ENCODE measurements at regions not wholly inside any gene's neighbourhood (a gene's known extent, or its start where the extent isn't known, plus 50 kb on each side); places are given as distances from the start of the nearest gene placed in this dataset.

DNA sequence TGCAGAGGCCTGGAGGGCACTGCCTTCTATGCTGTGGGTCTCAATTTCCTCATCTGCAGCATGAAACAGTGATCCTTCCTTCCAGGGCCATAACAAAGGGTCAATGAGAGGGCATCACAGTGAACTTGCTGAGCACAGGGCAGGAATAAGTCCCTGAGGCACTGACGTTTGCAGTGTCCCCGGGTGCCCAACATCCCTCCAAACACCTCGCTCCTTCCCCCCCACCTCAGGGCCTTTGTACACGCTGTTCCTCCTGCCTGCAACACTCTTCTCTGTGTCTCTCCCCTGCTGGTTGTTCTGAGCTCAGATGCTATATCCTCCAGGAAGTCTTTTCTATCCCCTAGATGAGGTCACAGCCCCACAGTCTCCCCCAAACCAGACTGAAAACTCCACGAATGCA is 59.7 kb upstream of the TCF20 start:
- no peak for DNase-seq

DNA sequence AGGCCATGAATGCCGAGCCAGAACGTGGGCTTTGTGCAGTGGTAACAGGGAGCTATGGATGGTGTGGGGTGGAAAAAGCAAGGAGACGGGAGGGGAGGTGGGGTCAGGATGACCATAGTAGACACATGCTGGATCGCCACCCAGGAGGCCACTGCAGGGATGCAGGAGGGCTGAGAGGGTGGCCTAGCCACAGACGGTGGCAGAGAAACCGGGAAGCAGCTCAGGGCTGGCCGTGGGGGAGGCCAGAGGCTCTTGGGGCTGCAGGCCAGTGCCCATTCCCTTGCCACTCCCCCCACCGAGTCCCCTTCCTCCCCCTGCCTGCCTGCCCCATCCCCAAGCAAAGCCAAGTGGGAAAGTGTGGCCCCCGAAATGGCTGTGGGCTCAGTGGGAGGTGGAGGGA is 59.1 kb upstream of the TCF20 start:
- no peak for DNase-seq

DNA sequence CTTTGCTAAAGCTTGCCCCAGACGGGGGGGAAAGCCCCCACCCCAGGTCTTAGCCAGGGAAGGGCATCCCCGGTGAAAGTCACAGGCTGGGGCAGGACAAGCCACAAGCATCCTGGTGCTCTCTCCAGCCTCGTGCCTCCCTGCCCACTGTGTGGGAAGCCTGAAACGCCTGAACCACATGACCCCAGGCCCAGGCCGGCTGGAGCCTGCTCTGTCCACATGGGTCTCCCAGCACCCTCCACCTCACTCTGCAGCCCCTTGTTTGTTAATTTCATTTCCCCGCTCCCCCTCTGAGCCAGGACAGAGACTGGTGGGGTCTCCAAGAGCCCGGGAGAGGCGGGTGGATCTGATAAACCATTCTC is 58.3 kb upstream of the TCF20 start:
- DNase-seq: no peak

DNA sequence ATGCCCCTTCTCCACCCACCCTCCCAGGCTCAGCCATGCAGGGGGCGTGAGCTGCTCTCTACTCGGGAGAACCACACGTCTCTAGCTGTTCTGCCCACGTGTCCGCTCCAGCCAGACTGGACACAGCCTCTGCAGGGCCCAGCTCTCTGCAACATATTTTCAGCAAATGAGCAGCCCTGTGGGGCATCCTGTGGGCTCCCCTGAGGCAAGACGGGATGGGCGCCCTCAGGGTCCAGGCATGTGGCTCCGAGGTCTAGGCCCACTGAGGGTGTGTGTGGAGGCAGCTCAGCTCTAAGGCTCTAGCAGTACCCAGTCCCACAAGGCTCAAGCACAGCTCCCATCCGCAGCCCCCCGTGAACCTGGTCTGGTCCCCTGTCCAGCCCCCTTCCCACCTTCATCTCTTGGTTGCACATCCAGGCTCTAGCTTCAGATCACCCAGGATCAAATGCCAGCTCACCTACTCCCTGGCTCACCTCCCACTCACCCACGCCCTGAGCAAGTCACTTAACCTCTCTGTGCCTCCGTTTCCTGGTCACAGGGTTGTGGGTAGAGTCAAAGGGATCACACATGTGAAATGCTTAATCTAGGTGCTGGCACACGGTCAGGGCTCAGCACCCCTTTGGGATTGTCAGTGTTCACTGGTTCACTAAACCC is 57.8 kb upstream of the TCF20 start:
- DNase-seq: no peak

DNA sequence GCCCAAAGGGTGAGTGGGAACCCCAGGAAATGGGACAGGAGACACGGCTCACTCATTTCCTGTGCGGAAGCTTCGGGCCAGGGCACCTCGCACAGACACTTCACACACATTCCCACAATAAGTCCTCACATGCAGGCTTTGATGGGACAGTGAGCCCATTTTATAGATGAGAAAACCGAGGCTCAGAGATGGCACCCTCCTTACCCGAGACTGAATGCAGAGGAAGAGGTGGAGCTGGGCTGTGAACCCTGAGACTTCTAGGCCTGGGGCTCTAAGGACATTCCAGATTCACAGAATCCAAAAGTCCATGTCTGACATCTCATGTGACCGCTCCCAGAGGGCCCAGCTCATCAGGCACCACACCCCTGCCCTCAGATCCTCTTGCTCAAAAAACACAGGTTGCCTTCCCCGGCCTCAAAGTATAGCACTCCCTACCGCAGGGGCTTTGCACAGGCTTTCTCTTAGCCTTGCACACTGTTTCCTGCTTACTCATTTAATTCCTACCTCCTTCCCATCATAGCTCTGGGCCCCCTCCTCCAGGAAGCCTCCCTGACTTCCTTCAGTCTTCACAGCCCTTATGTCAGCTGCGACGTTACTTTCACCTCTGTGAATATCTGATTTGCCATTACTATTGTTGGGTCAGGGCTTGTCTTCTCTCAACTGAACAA is 57.1 kb upstream of the TCF20 start:
- DNase-seq: no peak

DNA sequence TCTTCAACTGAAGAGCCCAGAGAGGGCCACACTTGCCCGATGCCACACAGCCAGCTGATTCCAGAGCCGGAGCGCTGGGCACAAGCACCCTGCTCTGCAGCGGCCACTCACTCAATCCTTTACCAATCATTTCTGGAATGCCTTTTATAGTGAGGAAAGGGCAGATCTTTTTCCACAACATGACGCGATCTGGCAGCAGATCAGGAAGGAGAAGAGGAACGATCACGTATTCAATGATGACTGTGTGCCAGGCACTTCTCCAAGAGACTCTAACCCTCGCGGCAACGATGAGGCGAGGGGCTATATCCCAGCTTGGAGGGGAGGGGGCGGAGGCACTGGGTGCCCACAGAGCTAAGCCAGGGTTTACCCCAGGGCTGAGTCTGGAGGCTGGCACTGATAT is 56.3 kb upstream of the TCF20 start:
- no peak for DNase-seq

DNA sequence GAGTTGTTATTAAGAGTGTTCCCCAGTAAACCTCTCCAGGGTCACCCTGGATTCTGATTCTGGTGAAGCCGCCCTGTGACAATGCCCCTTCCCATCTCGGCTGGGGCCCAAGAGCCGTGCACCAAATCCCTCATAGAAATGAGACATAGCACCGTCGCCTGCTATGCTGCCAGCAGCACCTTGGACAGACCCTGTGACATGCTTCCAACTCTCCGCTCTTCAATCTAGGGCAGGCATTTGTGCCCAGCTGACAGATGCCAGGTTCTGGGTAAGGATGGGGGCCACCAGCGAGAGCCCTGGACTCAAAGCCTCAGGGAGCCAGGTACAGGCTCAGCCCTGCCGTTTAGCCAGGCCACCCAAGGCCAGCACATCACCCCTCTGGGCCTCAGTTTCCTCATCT is 55.8 kb upstream of the TCF20 start:
- DNase-seq: no peak

DNA sequence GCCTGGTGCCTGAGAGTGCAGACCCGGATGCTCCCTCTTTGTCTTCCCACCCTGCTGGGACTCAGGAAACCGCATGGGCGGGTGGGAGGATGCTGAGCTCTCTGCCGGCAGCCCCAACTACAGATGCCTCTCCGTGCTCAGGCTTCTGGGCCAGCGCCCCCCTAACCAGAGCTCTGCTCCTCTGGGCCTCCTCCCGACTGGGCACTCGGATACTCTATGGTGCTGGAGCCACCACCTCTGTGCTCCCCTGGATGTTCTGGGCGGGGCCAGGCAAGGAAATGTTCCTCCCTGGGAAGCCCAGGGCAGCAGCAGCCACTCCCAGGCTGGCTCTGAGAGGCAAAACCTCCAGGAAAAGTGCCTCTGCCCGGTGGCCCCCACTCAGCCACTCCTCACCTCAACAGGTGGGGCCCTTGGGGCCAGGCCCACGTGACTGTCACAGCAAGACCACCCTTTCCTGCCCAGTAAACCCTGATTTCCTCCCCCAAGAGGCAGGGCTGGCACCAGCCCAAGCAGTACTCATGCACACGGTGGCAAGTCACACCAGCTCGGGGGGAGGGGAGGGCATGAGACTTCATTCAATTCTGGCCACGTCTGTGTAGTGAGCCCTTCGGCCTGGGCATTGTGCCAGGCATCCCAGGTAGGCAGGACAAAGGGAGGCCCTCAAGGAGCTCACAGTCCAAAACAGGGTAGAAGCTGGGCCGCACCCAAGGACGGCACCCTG is 54.7 kb upstream of the TCF20 start:
- no peak for DNase-seq

DNA sequence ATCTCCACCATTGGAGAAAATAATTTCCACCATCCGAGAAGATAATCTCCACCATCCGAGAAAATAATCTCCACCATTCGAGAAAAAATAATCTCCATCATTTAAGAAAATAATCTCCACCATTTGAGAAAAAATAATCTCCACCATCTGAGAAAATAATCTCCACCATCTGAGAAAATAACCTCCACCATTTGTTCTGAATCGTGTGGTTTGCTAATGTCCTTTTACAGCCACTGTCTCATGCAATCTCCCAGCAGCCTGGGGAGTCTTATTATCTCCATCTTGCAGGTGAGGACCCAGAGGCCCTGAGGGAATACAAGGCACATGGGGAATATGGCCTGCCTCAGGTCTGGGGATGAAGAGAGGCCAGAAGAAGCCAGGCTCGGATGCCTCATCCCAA is 54.1 kb upstream of the TCF20 start:
- no peak for DNase-seq

DNA sequence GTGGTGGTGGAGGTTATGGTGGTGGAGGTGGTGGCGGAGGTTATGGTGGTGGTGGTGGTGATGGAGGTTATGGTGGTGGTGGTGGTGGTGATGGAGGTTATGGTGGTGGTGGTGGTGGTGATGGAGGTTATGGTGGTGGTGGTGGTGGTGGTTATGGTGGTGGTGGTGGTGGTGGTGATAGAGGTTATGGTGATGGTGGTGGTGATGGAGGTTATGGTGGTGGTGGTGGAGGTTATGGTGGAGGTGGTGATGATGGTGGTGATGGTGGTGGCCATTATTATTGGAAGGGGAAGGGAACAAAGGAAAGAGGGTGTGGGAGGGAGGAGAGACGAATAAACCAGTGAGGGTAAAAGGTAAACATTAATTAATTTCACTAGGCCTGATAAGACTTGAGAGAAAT is 53.5 kb upstream of the TCF20 start:
- no peak for DNase-seq

DNA sequence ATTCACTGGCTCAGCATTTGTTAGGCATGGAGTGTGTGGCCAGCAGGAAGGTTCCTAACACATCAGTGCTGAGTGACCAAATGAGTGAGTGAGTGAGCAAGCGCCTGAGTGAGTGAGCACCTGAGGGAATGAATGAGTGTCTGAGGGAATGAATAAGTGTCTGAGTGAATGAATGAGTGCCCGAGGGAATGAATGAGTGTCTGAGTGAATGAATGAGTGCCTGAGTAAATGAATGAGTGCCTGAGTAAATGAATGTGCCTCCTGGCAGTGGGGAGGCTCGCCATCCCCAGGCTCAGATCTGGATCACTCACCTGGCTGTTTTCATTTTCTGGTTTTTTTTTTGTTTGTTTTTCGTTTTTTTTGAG is 52.1 kb upstream of the TCF20 start:
- no peak for DNase-seq

DNA sequence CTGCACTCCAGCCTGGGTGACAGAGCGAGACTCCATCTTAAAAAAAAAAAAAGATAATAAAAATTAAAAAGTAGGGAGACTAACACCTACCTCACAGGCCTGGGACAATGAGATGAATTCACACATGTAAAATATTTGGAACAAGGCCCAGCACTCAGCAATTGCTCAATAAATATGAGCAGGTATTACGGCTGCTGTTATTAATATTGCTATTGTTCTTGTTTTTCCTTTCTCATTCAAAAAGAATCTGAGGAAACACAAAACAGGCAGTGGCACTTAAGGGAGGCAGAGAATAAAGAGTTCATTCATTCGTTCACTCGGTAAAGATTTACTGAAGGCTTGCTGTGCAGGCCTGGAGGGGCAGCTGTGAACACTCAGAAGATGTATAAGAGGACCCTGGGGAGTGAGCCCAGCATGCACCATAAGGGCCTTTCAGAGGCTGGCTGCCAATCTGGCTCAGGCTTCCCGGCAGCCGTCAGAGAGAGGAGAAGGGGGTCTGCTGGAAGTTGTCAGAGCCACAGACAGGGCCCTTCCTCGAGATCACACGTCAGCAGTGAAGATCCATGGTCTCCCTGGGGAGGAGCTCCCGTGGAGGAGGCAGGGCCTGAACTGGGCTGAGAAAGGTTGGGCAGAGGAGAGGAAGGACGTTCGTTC is 51.6 kb upstream of the TCF20 start:
- no peak for DNase-seq

DNA sequence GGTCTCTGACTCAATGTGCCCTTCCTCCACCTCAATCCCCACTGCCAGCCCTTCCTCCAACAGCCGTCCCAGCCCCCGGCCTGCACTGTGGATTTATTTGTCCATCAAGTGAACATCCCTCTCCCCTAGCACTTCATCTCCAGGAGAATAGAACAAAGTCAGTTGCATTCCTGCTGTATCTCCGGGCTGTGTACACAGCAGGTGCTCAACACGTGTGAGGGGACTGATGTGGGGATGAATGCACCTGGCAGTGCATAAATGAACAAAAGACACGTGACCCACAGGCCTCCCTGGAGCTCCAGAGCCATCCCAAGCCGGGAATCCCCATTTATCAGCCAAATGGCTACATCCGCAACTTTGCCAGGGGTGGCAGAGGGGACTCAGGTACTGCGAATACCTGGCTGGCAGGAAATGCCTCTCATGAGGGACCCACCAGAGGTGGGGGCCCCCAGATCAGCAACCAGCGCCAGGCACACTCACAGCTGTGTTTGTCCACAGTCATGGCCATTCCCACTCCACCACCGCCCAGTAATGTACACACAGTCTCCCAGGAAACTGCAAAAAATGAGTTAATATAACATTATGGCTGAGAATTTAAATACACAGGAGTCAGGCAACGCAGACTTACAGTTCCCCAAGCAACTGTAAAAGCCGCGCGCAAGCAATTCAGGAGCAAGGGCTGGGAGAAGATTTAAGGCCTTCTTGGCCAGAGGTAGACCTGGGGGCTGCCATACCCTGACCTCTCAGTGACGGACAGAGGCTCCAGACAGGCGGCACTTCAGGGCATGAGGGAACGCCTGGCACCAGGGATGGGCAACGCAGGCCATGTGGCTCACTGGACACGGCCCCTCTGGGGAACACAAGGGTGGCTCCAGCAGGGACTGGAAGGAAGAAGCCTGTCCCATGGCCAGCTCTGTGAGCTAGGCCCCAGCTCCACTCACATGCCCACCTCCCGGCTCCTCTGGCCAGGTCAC is 50.3 kb upstream of the TCF20 start:
- DNase-seq: peak; percentile 37

Measured in NCI-H2081 treated with DMSO at 0.1 percent for 48 hours (cell line).